ENCODE measurements at regions not wholly inside any gene's neighbourhood (a gene's known extent, or its start where the extent isn't known, plus 50 kb on each side); places are given as distances from the start of the nearest gene placed in this dataset.

DNA sequence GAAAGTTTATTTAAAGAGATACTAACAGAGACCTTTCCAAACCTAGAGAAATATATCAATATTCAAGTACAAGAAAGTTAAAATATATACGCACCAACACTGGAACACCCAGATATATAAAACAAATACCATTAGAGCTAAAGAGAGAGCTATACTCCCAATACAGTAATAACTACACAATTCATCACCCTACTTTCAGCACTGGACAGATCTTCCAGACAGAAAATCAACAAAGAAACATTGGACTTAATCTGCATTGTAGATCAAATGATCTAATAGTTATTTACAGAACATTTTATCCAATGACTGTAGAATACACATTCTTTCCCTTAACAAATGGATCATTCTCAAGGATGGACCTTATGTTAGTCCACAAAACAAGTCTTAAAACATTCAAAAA, 311.9 kb downstream of the METTL15 start:
- no peak overlapping the region for H3K27ac Mint-ChIP-seq
- H3K4me3 Mint-ChIP-seq: no peak overlapping the region
- no peaks in the 10 kb centered on the region for H3K27me3 Mint-ChIP-seq (ENCODE audit: low read depth, poor library complexity)
- no peaks in the 10 kb centered on the region for H3K36me3 Mint-ChIP-seq (ENCODE audit: low read depth)
- DNase-seq: no peak
- H3K4me1 Mint-ChIP-seq: no peaks in the 10 kb centered on the region
- no peaks in the 10 kb centered on the region for H3K9me3 Mint-ChIP-seq
- TF ChIP-seq, protein P1, sequence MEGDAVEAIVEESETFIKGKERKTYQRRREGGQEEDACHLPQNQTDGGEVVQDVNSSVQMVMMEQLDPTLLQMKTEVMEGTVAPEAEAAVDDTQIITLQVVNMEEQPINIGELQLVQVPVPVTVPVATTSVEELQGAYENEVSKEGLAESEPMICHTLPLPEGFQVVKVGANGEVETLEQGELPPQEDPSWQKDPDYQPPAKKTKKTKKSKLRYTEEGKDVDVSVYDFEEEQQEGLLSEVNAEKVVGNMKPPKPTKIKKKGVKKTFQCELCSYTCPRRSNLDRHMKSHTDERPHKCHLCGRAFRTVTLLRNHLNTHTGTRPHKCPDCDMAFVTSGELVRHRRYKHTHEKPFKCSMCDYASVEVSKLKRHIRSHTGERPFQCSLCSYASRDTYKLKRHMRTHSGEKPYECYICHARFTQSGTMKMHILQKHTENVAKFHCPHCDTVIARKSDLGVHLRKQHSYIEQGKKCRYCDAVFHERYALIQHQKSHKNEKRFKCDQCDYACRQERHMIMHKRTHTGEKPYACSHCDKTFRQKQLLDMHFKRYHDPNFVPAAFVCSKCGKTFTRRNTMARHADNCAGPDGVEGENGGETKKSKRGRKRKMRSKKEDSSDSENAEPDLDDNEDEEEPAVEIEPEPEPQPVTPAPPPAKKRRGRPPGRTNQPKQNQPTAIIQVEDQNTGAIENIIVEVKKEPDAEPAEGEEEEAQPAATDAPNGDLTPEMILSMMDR (IDR thresholded peaks at IDR 0.05): no peak

DNA sequence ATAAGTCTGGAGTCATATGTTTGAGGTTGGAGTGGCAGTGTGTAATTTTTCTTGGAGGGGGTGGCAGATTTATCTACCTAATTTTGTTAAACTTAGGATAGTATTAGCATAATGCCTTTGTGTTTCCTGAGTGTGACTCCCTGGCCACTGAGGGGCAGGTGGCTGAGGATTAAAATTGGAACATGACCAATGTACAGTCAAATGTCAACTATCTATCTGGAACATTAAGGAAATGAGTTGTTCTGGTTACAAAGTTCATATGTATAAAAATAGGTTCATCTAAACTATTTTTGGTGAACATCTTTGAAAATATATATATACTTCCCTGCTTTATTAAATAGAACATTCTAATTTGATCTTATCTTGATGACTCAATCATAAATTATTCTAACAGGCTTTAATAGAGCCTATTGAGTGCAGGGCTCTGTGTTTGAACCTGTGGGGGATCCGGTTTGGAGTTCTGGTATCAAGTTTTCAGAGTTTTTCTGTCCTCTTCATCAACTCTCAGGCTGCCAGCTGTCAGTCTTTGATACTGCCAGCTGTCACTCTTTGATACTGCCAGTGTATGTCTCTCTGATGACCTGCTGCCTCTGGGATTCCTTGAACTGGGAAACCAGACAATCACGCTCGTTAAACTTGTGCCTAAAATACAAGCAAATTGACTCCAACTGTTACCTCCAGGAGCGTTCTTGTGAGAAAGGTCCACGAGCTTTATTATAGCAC, 309.6 kb downstream of the METTL15 start:
- no peaks in the 10 kb centered on the region for H3K27me3 Mint-ChIP-seq (ENCODE audit: low read depth, poor library complexity)
- H3K9me3 Mint-ChIP-seq: no peaks in the 10 kb centered on the region
- H3K4me3 Mint-ChIP-seq: no peak overlapping the region
- no peak for DNase-seq
- no peak overlapping the region for H3K27ac Mint-ChIP-seq
- H3K4me1 Mint-ChIP-seq: no peaks in the 10 kb centered on the region
- TF ChIP-seq, protein P1 (IDR thresholded peaks at IDR 0.05): no peak
- H3K36me3 Mint-ChIP-seq (ENCODE audit: low read depth): no peaks in the 10 kb centered on the region

- Mint-ChIP-seq H3K36me3 (ENCODE audit: low read depth) (no peaks in the 10 kb centered on the region), H3K27me3 (ENCODE audit: low read depth, poor library complexity) (no peaks in the 10 kb centered on the region), H3K4me1 (no peaks in the 10 kb centered on the region), H3K4me3 (no peak overlapping the region), H3K27ac (no peak overlapping the region), H3K9me3 (no peaks in the 10 kb centered on the region)
- no peak for DNase-seq
- TF ChIP-seq, protein P1 (IDR thresholded peaks at IDR 0.05): no peak
Measured at GRCh38 chr11:28412029-28412428, 303.8 kb downstream of the METTL15 start.

DNA sequence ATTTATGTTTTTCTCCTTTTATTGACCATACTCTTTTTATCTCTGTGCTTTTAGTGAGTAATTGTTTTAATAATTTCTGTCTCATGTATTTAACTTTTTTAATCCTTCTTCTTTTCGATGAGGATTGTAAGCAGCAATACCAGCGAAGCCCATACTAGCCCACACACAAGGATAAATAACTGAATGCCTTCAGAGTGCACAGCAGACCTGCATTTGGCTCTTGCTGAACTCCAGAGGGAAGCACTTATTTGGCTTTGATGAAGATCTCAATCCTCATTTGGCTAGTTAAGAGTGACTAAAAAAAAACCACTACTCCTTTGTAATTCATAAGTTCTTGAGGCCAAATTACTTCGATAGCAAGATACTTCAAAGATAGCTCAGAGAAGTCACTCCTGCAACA, 293.3 kb downstream of the METTL15 start:
- Mint-ChIP-seq H3K27me3 (ENCODE audit: low read depth, poor library complexity) (no peaks in the 10 kb centered on the region), H3K27ac (no peak overlapping the region)
- TF ChIP-seq, protein P1 (IDR thresholded peaks at IDR 0.05): no peak

GRCh38 chr11:28400331-28401100, 292.3 kb downstream of the METTL15 start:
- Mint-ChIP-seq H3K4me3 (no peak overlapping the region), H3K27me3 (ENCODE audit: low read depth, poor library complexity) (no peaks in the 10 kb centered on the region), H3K4me1 (no peaks in the 10 kb centered on the region), H3K27ac (no peak overlapping the region), H3K9me3 (peaks cover 16% of the 10 kb centered on the region), H3K36me3 (ENCODE audit: low read depth) (peaks cover 4% of the 10 kb centered on the region)
- TF ChIP-seq, protein P1 (IDR thresholded peaks at IDR 0.05): no peak
- DNase-seq: no peak

More for the DNA sequence above, 293.3 kb downstream of the METTL15 start:
- Mint-ChIP-seq H3K9me3 (peaks cover 9% of the 10 kb centered on the region), H3K36me3 (ENCODE audit: low read depth) (no peaks in the 10 kb centered on the region), H3K4me3 (no peak overlapping the region), H3K4me1 (no peaks in the 10 kb centered on the region)
- no peak for DNase-seq

Data from nephron progenitor cell (in vitro differentiated cells).